ENCODE measurements at regions not wholly inside any gene's neighbourhood (a gene's known extent, or its start where the extent isn't known, plus 50 kb on each side); places are given as distances from the start of the nearest gene placed in this dataset.

DNA sequence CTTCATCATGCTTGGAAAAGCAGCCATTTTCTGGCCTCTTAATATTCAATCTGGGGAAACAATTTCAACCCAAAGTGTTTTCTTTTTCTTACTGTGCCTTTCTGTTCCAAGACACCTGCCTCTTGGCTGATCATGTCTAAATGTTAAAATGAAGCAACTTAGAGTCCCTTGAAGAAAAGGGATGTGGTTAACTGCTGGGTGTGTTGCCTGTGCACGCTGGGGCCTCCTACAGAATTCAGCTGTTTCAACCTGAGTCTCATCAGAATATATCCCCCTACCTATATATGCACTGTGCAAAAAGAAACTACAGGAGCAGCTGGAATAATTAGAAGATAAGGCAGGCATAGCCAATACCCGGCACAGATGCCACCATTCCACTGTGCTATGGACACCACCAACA, 222.0 kb downstream of the OMA1 start:
- no peaks in the 10 kb centered on the region for H3K4me1 ChIP-seq (ENCODE audit: control insufficient read depth in 4 of 4, insufficient read depth in 4 of 4, low read length in 3 of 4)
- H3K27me3 ChIP-seq (ENCODE audit: control insufficient read depth in 4 of 4, insufficient read depth in 4 of 4, low read length in 3 of 4), result no peaks in the 10 kb centered on the region
- TF ChIP-seq FOXA2 (IDR thresholded peaks at IDR 0.05), result no peak
- no peak for TF ChIP-seq RAD21 (IDR thresholded peaks at IDR 0.05)
- H3K36me3 ChIP-seq (ENCODE audit: control insufficient read depth in 4 of 4, insufficient read depth in 3 of 4, low read depth in 1 of 4, low read length in 3 of 4), result no peaks in the 10 kb centered on the region
- no peak overlapping the region for H3K27ac ChIP-seq (ENCODE audit: low read depth in 1 of 2, low read length in 2 of 2)
- WGBS, result 86% methylated on average over 2 of the region's 2 CpGs
- no peak overlapping the region for H3K9ac ChIP-seq (ENCODE audit: low read depth in 1 of 2, low read length in 2 of 2)
- no peak for DNase-seq (ENCODE audit: low spot score)
- H3K4me3 ChIP-seq (ENCODE audit: low read depth in 1 of 3, low read length in 3 of 3), result no peak overlapping the region
- H3K9me3 ChIP-seq (ENCODE audit: control insufficient read depth in 4 of 4, low read length in 3 of 4), result peaks cover 0 to 2% (median 0%) of the 10 kb centered on the region in 4 donors

DNA sequence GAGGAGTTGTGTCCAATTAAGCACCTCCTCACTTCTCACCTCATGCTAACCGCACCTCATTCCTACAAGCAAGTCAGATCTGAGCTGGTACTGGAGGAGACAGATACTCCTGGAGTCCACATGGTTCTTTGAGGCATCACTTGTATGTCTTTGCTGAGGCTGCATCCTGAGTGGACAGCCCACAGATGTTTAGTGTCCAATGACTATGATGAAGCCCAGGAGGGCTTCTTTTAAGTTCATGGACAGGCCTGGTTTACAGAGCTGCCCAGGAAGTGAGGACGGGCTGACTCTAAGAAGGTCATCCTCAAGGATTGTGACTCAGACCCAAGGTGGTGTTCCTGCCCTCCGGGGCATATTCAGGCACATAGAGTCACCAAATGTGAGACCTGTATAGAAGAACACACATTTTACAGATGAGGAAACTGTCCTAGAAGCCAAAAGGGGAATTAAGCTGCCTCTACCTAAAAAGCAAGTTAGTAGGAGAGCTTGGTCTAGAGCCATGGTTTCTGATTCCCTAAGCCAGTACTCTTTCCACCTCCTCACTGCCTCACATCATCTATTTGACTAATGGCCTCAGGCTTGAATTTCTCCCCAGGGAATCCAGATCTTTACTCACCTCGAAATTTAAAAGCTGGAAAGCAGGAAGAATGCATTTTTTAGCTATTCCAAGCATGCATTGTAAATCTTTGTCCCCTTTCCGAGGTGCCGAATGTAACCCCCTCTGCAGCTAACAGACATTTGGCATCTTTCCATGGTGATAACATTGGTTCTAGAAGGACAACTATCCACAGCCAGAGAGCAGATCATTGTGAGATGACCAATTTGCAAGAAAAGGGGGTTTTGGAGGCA, 228.1 kb downstream of the OMA1 start:
- no peak for DNase-seq (ENCODE audit: low spot score)
- Histone ChIP-seq H3K4me1 (ENCODE audit: control insufficient read depth in 4 of 4, insufficient read depth in 4 of 4, low read length in 3 of 4) (peaks cover 0 to 11% (median 4%) of the 10 kb centered on the region in 4 donors), H3K4me3 (ENCODE audit: low read depth in 1 of 3, low read length in 3 of 3) (no peak overlapping the region), H3K36me3 (ENCODE audit: control insufficient read depth in 4 of 4, insufficient read depth in 3 of 4, low read depth in 1 of 4, low read length in 3 of 4) (no peaks in the 10 kb centered on the region), H3K27ac (ENCODE audit: low read depth in 1 of 2, low read length in 2 of 2) (no peak overlapping the region), H3K9ac (ENCODE audit: low read depth in 1 of 2, low read length in 2 of 2) (no peak overlapping the region), H3K9me3 (ENCODE audit: control insufficient read depth in 4 of 4, low read length in 3 of 4) (peaks cover 0 to 2% (median 0%) of the 10 kb centered on the region in 4 donors), H3K27me3 (ENCODE audit: control insufficient read depth in 4 of 4, insufficient read depth in 4 of 4, low read length in 3 of 4) (no peaks in the 10 kb centered on the region)
- TF ChIP-seq, protein P1, sequence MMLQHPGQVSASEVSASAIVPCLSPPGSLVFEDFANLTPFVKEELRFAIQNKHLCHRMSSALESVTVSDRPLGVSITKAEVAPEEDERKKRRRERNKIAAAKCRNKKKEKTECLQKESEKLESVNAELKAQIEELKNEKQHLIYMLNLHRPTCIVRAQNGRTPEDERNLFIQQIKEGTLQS (IDR thresholded peaks at IDR 0.05), result no peak
- TF ChIP-seq RAD21 (IDR thresholded peaks at IDR 0.05) (no peak), HNF4A (conservative IDR thresholded peaks at IDR 0.05) (no peak), TAF1 (conservative IDR thresholded peaks at IDR 0.05) (no peak), YY1 (IDR thresholded peaks at IDR 0.05) (no peak), JUND (IDR thresholded peaks at IDR 0.05) (no peak), RXRA (IDR thresholded peaks at IDR 0.05) (no peak), FOXA2 (IDR thresholded peaks at IDR 0.05) (no peak), GABPA (IDR thresholded peaks at IDR 0.05 in 1 of 2, conservative IDR thresholded peaks at IDR 0.05 in 1 of 2) (no peak), SP1 (IDR thresholded peaks at IDR 0.05) (no peak), EGR1 (IDR thresholded peaks at IDR 0.05; ENCODE audit: low read depth in 2 of 2) (no peak), NR2F2 (IDR thresholded peaks at IDR 0.05) (no peak), HNF4G (IDR thresholded peaks at IDR 0.05) (no peak)
- TF ChIP-seq, protein P2, sequence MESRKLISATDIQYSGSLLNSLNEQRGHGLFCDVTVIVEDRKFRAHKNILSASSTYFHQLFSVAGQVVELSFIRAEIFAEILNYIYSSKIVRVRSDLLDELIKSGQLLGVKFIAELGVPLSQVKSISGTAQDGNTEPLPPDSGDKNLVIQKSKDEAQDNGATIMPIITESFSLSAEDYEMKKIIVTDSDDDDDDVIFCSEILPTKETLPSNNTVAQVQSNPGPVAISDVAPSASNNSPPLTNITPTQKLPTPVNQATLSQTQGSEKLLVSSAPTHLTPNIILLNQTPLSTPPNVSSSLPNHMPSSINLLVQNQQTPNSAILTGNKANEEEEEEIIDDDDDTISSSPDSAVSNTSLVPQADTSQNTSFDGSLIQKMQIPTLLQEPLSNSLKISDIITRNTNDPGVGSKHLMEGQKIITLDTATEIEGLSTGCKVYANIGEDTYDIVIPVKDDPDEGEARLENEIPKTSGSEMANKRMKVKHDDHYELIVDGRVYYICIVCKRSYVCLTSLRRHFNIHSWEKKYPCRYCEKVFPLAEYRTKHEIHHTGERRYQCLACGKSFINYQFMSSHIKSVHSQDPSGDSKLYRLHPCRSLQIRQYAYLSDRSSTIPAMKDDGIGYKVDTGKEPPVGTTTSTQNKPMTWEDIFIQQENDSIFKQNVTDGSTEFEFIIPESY (IDR thresholded peaks at IDR 0.05), result no peak
- TF ChIP-seq, protein P3, sequence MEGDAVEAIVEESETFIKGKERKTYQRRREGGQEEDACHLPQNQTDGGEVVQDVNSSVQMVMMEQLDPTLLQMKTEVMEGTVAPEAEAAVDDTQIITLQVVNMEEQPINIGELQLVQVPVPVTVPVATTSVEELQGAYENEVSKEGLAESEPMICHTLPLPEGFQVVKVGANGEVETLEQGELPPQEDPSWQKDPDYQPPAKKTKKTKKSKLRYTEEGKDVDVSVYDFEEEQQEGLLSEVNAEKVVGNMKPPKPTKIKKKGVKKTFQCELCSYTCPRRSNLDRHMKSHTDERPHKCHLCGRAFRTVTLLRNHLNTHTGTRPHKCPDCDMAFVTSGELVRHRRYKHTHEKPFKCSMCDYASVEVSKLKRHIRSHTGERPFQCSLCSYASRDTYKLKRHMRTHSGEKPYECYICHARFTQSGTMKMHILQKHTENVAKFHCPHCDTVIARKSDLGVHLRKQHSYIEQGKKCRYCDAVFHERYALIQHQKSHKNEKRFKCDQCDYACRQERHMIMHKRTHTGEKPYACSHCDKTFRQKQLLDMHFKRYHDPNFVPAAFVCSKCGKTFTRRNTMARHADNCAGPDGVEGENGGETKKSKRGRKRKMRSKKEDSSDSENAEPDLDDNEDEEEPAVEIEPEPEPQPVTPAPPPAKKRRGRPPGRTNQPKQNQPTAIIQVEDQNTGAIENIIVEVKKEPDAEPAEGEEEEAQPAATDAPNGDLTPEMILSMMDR (IDR thresholded peaks at IDR 0.05; ENCODE audit: low read depth, low read length, missing input control), result no peak
- WGBS, result 84% methylated on average over 6 of the region's 6 CpGs

Measured in liver (tissue), 8 donors.